NB4 (cell line): ENCODE measurements at regions not wholly inside any gene's neighbourhood (a gene's known extent, or its start where the extent isn't known, plus 50 kb on each side); places are given as distances from the start of the nearest gene placed in this dataset.

Experiments
- POLR2A ChIP-seq: IDR thresholded peaks from 2 replicates; pipeline ENCODE4 v1.6.1; 2011; ENCODE audit warnings: mild to moderate bottlenecking; ENCODE audit not compliant: insufficient read length; ENCODE audit errors: extremely low read depth
- TF ChIP-seq, protein P1 (sequence below): IDR thresholded peaks from one replicate; pipeline ENCODE4 v1.5.1; 2012; ENCODE audit warnings: low read depth, low read length

DNA sequence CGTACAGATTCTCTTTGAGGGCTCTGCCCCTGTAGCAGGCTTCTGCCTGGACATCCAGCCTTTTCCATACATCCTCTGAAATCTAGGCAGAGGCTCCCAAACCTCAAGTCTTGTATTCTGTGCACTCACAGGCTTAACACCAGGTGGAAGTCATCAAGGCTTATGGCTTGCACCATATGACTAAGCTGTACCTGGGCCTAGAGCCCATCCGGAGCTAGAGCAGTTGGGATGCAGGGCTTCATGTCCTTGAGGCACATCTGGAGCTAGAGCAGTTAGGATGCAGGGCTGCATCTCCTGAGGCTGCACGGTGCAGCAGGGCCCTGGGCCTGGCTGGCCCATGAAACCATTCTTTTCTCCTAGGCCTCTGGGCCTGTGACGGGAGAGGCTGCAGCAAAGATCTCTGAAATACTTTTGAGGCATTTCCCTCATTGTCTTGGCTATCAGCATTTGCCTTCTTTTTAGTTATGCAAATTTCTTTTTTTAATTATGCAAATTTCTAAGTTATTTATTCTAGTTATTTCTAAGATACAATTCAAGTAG lies 98.7 kb downstream of the CD24 start:
- TF ChIP-seq, protein P1, sequence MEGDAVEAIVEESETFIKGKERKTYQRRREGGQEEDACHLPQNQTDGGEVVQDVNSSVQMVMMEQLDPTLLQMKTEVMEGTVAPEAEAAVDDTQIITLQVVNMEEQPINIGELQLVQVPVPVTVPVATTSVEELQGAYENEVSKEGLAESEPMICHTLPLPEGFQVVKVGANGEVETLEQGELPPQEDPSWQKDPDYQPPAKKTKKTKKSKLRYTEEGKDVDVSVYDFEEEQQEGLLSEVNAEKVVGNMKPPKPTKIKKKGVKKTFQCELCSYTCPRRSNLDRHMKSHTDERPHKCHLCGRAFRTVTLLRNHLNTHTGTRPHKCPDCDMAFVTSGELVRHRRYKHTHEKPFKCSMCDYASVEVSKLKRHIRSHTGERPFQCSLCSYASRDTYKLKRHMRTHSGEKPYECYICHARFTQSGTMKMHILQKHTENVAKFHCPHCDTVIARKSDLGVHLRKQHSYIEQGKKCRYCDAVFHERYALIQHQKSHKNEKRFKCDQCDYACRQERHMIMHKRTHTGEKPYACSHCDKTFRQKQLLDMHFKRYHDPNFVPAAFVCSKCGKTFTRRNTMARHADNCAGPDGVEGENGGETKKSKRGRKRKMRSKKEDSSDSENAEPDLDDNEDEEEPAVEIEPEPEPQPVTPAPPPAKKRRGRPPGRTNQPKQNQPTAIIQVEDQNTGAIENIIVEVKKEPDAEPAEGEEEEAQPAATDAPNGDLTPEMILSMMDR, result no peak
- no peak for TF ChIP-seq POLR2A
